Adipocyte (in vitro differentiated cells): ENCODE measurements at regions not wholly inside any gene's neighbourhood (a gene's known extent, or its start where the extent isn't known, plus 50 kb on each side); places are given as distances from the start of the nearest gene placed in this dataset.
A peak's percentile ranks its signal among the peaks of the same experiment; 100 is the strongest.

Experiments used
- DNase-seq: peaks from one replicate; pipeline ENCODE4 v3.0.0-alpha.2; 2015; ENCODE audit warnings: low read depth
- H3K27me3 ChIP-seq: replicated peaks from 2 replicates; pipeline ENCODE4 v1.7.0; 2013; ENCODE audit warnings: mild to moderate bottlenecking, low read length, moderate library complexity; ENCODE audit not compliant: control insufficient read depth, insufficient read depth
- H3K36me3 ChIP-seq: 2 replicates; pipeline ENCODE4 v1.7.0; 2013; ENCODE audit warnings: low read length, mild to moderate bottlenecking, moderate library complexity; ENCODE audit not compliant: control insufficient read depth, insufficient read depth, severe bottlenecking
- H3K4me1 ChIP-seq: 2 replicates; pipeline ENCODE4 v1.7.0; 2013; ENCODE audit warnings: mild to moderate bottlenecking, low read length, moderate library complexity; ENCODE audit not compliant: control insufficient read depth, insufficient read depth
- H3K4me3 ChIP-seq: 2 replicates; pipeline ENCODE4 v1.7.0; 2013; ENCODE audit warnings: mild to moderate bottlenecking, low read length, moderate library complexity
- H3K9ac ChIP-seq: 2 replicates; pipeline ENCODE4 v1.7.0; 2013; ENCODE audit warnings: mild to moderate bottlenecking, low read length, moderate library complexity
- H3K9me3 ChIP-seq: 2 replicates; pipeline ENCODE4 v1.7.0; 2013; ENCODE audit warnings: mild to moderate bottlenecking, low read length, moderate library complexity; ENCODE audit not compliant: control insufficient read depth

- DNase-seq = no peak
- Histone ChIP-seq H3K27me3 (peaks cover 5% of the 10 kb centered on the region), H3K4me1 (peaks cover 19% of the 10 kb centered on the region), H3K9me3 (no peaks in the 10 kb centered on the region), H3K36me3 (no peaks in the 10 kb centered on the region), H3K4me3 (no peak overlapping the region), H3K9ac (no peak overlapping the region)
These were observed 224.7 kb downstream of the SOX9 start for GRCh38 chr17:72345536-72345935.

- no peaks in the 10 kb centered on the region for H3K36me3 ChIP-seq
- peaks cover 5% of the 10 kb centered on the region for H3K27me3 ChIP-seq
- H3K9ac ChIP-seq = no peak overlapping the region
- no peaks in the 10 kb centered on the region for H3K9me3 ChIP-seq
- H3K4me1 ChIP-seq = peaks cover 19% of the 10 kb centered on the region
- H3K4me3 ChIP-seq = no peak overlapping the region
- DNase-seq = no peak
These were observed 225.5 kb downstream of the SOX9 start for GRCh38 chr17:72346306-72346705.

- Histone ChIP-seq H3K4me1 (no peaks in the 10 kb centered on the region), H3K27me3 (peaks cover 28% of the 10 kb centered on the region), H3K9me3 (no peaks in the 10 kb centered on the region), H3K9ac (no peak overlapping the region), H3K4me3 (no peak overlapping the region), H3K36me3 (no peaks in the 10 kb centered on the region)
- no peak for DNase-seq
These were observed 228.2 kb downstream of the SOX9 start for GRCh38 chr17:72349011-72349410.

GRCh38 chr17:72349491-72349995, 228.7 kb downstream of the SOX9 start:
- H3K4me3 ChIP-seq = no peak overlapping the region
- peaks cover 27% of the 10 kb centered on the region for H3K27me3 ChIP-seq
- no peak for DNase-seq
- no peaks in the 10 kb centered on the region for H3K4me1 ChIP-seq
- H3K36me3 ChIP-seq = no peaks in the 10 kb centered on the region
- no peak overlapping the region for H3K9ac ChIP-seq
- H3K9me3 ChIP-seq = no peaks in the 10 kb centered on the region

GRCh38 chr17:72350073-72350472, 229.3 kb downstream of the SOX9 start:
- Histone ChIP-seq H3K4me1 (no peaks in the 10 kb centered on the region), H3K9ac (no peak overlapping the region), H3K4me3 (no peak overlapping the region), H3K36me3 (no peaks in the 10 kb centered on the region), H3K27me3 (peaks cover 27% of the 10 kb centered on the region), H3K9me3 (no peaks in the 10 kb centered on the region)
- no peak for DNase-seq

GRCh38 chr17:72351365-72351764, 230.5 kb downstream of the SOX9 start:
- peaks cover 27% of the 10 kb centered on the region for H3K27me3 ChIP-seq

GRCh38 chr17:72351884-72352346, 231.1 kb downstream of the SOX9 start:
- H3K4me1 ChIP-seq = no peaks in the 10 kb centered on the region
- H3K27me3 ChIP-seq = peaks cover 27% of the 10 kb centered on the region
- H3K4me3 ChIP-seq = no peak overlapping the region
- no peak overlapping the region for H3K9ac ChIP-seq
- H3K9me3 ChIP-seq = no peaks in the 10 kb centered on the region
- no peaks in the 10 kb centered on the region for H3K36me3 ChIP-seq
- no peak for DNase-seq

More at GRCh38 chr17:72351365-72351764, 230.5 kb downstream of the SOX9 start:
- DNase-seq = no peak
- H3K9ac ChIP-seq = no peak overlapping the region
- no peaks in the 10 kb centered on the region for H3K36me3 ChIP-seq
- H3K4me3 ChIP-seq = no peak overlapping the region
- H3K9me3 ChIP-seq = no peaks in the 10 kb centered on the region
- no peaks in the 10 kb centered on the region for H3K4me1 ChIP-seq

- H3K9me3 ChIP-seq = peaks cover 6% of the 10 kb centered on the region
- no peak for DNase-seq
- no peaks in the 10 kb centered on the region for H3K4me1 ChIP-seq
- H3K9ac ChIP-seq = no peak overlapping the region
- H3K27me3 ChIP-seq = peaks cover 27% of the 10 kb centered on the region
- no peak overlapping the region for H3K4me3 ChIP-seq
- no peaks in the 10 kb centered on the region for H3K36me3 ChIP-seq
These were observed 232.7 kb downstream of the SOX9 start for GRCh38 chr17:72353502-72353901.

GRCh38 chr17:72354071-72354470, 233.3 kb downstream of the SOX9 start:
- no peak overlapping the region for H3K9ac ChIP-seq
- no peak for DNase-seq
- H3K4me3 ChIP-seq = no peak overlapping the region
- H3K9me3 ChIP-seq = peaks cover 6% of the 10 kb centered on the region
- H3K27me3 ChIP-seq = peaks cover 27% of the 10 kb centered on the region
- H3K4me1 ChIP-seq = no peaks in the 10 kb centered on the region
- no peaks in the 10 kb centered on the region for H3K36me3 ChIP-seq

GRCh38 chr17:72357764-72358365, 237.0 kb downstream of the SOX9 start:
- no peak overlapping the region for H3K4me3 ChIP-seq
- no peak overlapping the region for H3K9ac ChIP-seq
- peaks cover 13% of the 10 kb centered on the region for H3K27me3 ChIP-seq
- no peak for DNase-seq
- no peaks in the 10 kb centered on the region for H3K36me3 ChIP-seq
- peaks cover 6% of the 10 kb centered on the region for H3K9me3 ChIP-seq
- peaks cover 6% of the 10 kb centered on the region for H3K4me1 ChIP-seq

- Histone ChIP-seq H3K9ac (no peak overlapping the region), H3K4me1 (peaks cover 10% of the 10 kb centered on the region), H3K27me3 (peaks cover 8% of the 10 kb centered on the region), H3K9me3 (peaks cover 6% of the 10 kb centered on the region), H3K36me3 (no peaks in the 10 kb centered on the region), H3K4me3 (no peak overlapping the region)
- DNase-seq = peak; percentile 64
These were observed 237.6 kb downstream of the SOX9 start for GRCh38 chr17:72358465-72358864.

GRCh38 chr17:72359274-72359673, 238.5 kb downstream of the SOX9 start:
- no peak overlapping the region for H3K9ac ChIP-seq
- no peaks in the 10 kb centered on the region for H3K36me3 ChIP-seq
- no peaks in the 10 kb centered on the region for H3K27me3 ChIP-seq
- peaks cover 6% of the 10 kb centered on the region for H3K9me3 ChIP-seq
- DNase-seq = no peak
- peaks cover 10% of the 10 kb centered on the region for H3K4me1 ChIP-seq
- no peak overlapping the region for H3K4me3 ChIP-seq
